Activated CD4-positive, alpha-beta T cell treated with anti-CD3 and anti-CD28 coated beads, Interleukin-2, amount 10 ng/mL, durations not matched to agents 7 days and 5 days (primary cell): ENCODE measurements at regions not wholly inside any gene's neighbourhood (a gene's known extent, or its start where the extent isn't known, plus 50 kb on each side); places are given as distances from the start of the nearest gene placed in this dataset.
A peak's percentile ranks its signal among the peaks of the same experiment; 100 is the strongest.

ENCODE experiments used
- CTCF ChIA-PET: fragments of 350-600 bp; sonication (Branson Sonifier 250); formaldehyde crosslinking; loops from one replicate; lab custom pipeline; 2021; ENCODE audit warnings: antibody characterized with exemption; lab: Charles Lee
- POLR2A ChIA-PET: fragments of 350-600 bp; sonication (Branson Sonifier 250); formaldehyde crosslinking; loops from one replicate; lab custom pipeline; 2021; ENCODE audit warnings: antibody characterized with exemption; lab: Charles Lee
- DNase-seq: peaks from one replicate; pipeline ENCODE4 v3.0.0-alpha.2; 2020
- H3K27ac Mint-ChIP-seq: one replicate; pipeline ENCODE4 v1.8.0; 2021; ENCODE audit warnings: mild to moderate bottlenecking, moderate library complexity, mixed read lengths
- H3K27me3 Mint-ChIP-seq: one replicate; pipeline ENCODE4 v1.8.0; 2021; ENCODE audit warnings: mixed read lengths
- H3K36me3 Mint-ChIP-seq: one replicate; pipeline ENCODE4 v1.8.0; 2021; ENCODE audit warnings: low read depth, mixed read lengths
- H3K4me1 Mint-ChIP-seq: one replicate; pipeline ENCODE4 v1.8.0; 2021; ENCODE audit warnings: mixed read lengths
- H3K4me3 Mint-ChIP-seq: one replicate; pipeline ENCODE4 v1.8.0; 2021; ENCODE audit warnings: mild to moderate bottlenecking, moderate library complexity, mixed read lengths
- H3K9me3 Mint-ChIP-seq: one replicate; pipeline ENCODE4 v1.8.0; 2021; ENCODE audit warnings: mixed read lengths

- Mint-ChIP-seq H3K4me1 (peaks cover 24% of the 10 kb centered on the region), H3K9me3 (peaks cover 11% of the 10 kb centered on the region), H3K27ac (no peak overlapping the region), H3K36me3 (peaks cover 20% of the 10 kb centered on the region), H3K27me3 (peaks cover 16% of the 10 kb centered on the region), H3K4me3 (no peak overlapping the region)
- DNase-seq = no peak
- ChIA-PET CTCF (interaction anchor here (0.9 kb wide), 1 partner anchor 9 kb away, joined by 3 read pairs; no protein-coding TSS in a partner anchor), POLR2A (interaction anchor here (0.6 kb wide), 1 partner anchor 13 kb away, joined by 3 read pairs; no protein-coding TSS in a partner anchor)
Observed at GRCh38 chr13:44271473-44271872, 102.2 kb upstream of the SERP2 start.

GRCh38 chr13:44271915-44272341, 101.7 kb upstream of the SERP2 start:
- POLR2A ChIA-PET = interaction anchor here (0.6 kb wide), 1 partner anchor 13 kb away, joined by 3 read pairs; no protein-coding TSS in a partner anchor
- H3K9me3 Mint-ChIP-seq = peaks cover 11% of the 10 kb centered on the region
- no peak overlapping the region for H3K27ac Mint-ChIP-seq

GRCh38 chr13:44272692-44273091, 100.9 kb upstream of the SERP2 start:
- ChIA-PET POLR2A (no interaction called here), CTCF (interaction anchor here (3.1 kb wide), 1 partner anchor 10 kb away, joined by 11 read pairs; no protein-coding TSS in a partner anchor)
- Mint-ChIP-seq H3K36me3 (peaks cover 24% of the 10 kb centered on the region), H3K27ac (no peak overlapping the region), H3K27me3 (peaks cover 10% of the 10 kb centered on the region), H3K4me3 (no peak overlapping the region), H3K4me1 (peaks cover 27% of the 10 kb centered on the region), H3K9me3 (peaks cover 13% of the 10 kb centered on the region)
- DNase-seq = no peak

More at GRCh38 chr13:44271915-44272341, 101.7 kb upstream of the SERP2 start:
- CTCF ChIA-PET = interaction anchor here (0.9 kb wide), 1 partner anchor 9 kb away, joined by 3 read pairs; no protein-coding TSS in a partner anchor
- Mint-ChIP-seq H3K4me3 (no peak overlapping the region), H3K4me1 (peaks cover 24% of the 10 kb centered on the region), H3K36me3 (peaks cover 23% of the 10 kb centered on the region), H3K27me3 (peaks cover 16% of the 10 kb centered on the region)
- no peak for DNase-seq

- ChIA-PET POLR2A (no interaction called here), CTCF (interaction anchor here (3.1 kb wide), 1 partner anchor 10 kb away, joined by 11 read pairs; no protein-coding TSS in a partner anchor)
- no peak overlapping the region for H3K4me3 Mint-ChIP-seq
- peaks cover 32% of the 10 kb centered on the region for H3K4me1 Mint-ChIP-seq
- H3K27me3 Mint-ChIP-seq = peaks cover 6% of the 10 kb centered on the region
- DNase-seq = no peak
- H3K27ac Mint-ChIP-seq = peak overlapping the region; percentile 92
- peaks cover 26% of the 10 kb centered on the region for H3K36me3 Mint-ChIP-seq
- H3K9me3 Mint-ChIP-seq = peaks cover 15% of the 10 kb centered on the region
Observed at GRCh38 chr13:44273216-44273615, 100.4 kb upstream of the SERP2 start.

- Mint-ChIP-seq H3K27me3 (no peaks in the 10 kb centered on the region), H3K4me1 (peaks cover 35% of the 10 kb centered on the region), H3K36me3 (peaks cover 27% of the 10 kb centered on the region), H3K9me3 (peaks cover 15% of the 10 kb centered on the region), H3K4me3 (peak overlapping the region; percentile 66), H3K27ac (peak overlapping the region; percentile 92)
- peak; percentile 57 for DNase-seq
- POLR2A ChIA-PET = no interaction called here
- CTCF ChIA-PET = interaction anchor here (0.6 to 3.1 kb wide), 5 partner anchors 11 to 187 kb away, joined by 3 to 11 read pairs (median 3); no protein-coding TSS in a partner anchor
Observed at GRCh38 chr13:44273991-44274770, 99.4 kb upstream of the SERP2 start.

- Mint-ChIP-seq H3K4me1 (peaks cover 35% of the 10 kb centered on the region), H3K9me3 (peaks cover 15% of the 10 kb centered on the region)
Observed at GRCh38 chr13:44274771-44275205, 98.8 kb upstream of the SERP2 start.

GRCh38 chr13:44275381-44275780, 98.2 kb upstream of the SERP2 start:
- DNase-seq = no peak
- ChIA-PET POLR2A (no interaction called here), CTCF (interaction anchor here (1.4 to 3.1 kb wide), 2 partner anchors 12 to 28 kb away, joined by 6 to 11 read pairs; no protein-coding TSS in a partner anchor)
- Mint-ChIP-seq H3K27me3 (no peaks in the 10 kb centered on the region), H3K4me1 (peaks cover 35% of the 10 kb centered on the region), H3K4me3 (no peak overlapping the region), H3K27ac (peak overlapping the region; percentile 92), H3K36me3 (peaks cover 27% of the 10 kb centered on the region), H3K9me3 (peaks cover 15% of the 10 kb centered on the region)

More at GRCh38 chr13:44274771-44275205, 98.8 kb upstream of the SERP2 start:
- POLR2A ChIA-PET = no interaction called here
- peak; percentile 20 for DNase-seq
- Mint-ChIP-seq H3K27ac (peak overlapping the region; percentile 92), H3K27me3 (no peaks in the 10 kb centered on the region), H3K4me3 (peak overlapping the region; percentile 66), H3K36me3 (peaks cover 27% of the 10 kb centered on the region)
- CTCF ChIA-PET = interaction anchor here (0.6 to 3.1 kb wide), 4 partner anchors 12 to 88 kb away, joined by 3 to 11 read pairs (median 4); no protein-coding TSS in a partner anchor

GRCh38 chr13:44276061-44276460, 97.6 kb upstream of the SERP2 start:
- peaks cover 27% of the 10 kb centered on the region for H3K36me3 Mint-ChIP-seq
- H3K27me3 Mint-ChIP-seq = no peaks in the 10 kb centered on the region
- H3K4me1 Mint-ChIP-seq = peaks cover 35% of the 10 kb centered on the region
- H3K4me3 Mint-ChIP-seq = no peak overlapping the region
- peak overlapping the region; percentile 85 for H3K27ac Mint-ChIP-seq
- peaks cover 15% of the 10 kb centered on the region for H3K9me3 Mint-ChIP-seq
- ChIA-PET POLR2A (no interaction called here), CTCF (no interaction called here)
- no peak for DNase-seq

- Mint-ChIP-seq H3K9me3 (peaks cover 15% of the 10 kb centered on the region), H3K4me3 (no peak overlapping the region), H3K27me3 (no peaks in the 10 kb centered on the region), H3K36me3 (peaks cover 27% of the 10 kb centered on the region), H3K27ac (no peak overlapping the region), H3K4me1 (peaks cover 35% of the 10 kb centered on the region)
- POLR2A ChIA-PET = no interaction called here
- no peak for DNase-seq
- CTCF ChIA-PET = interaction anchor here (1.0 kb wide), 1 partner anchor 9 kb away, joined by 3 read pairs; no protein-coding TSS in a partner anchor
Observed at GRCh38 chr13:44277459-44277858, 96.2 kb upstream of the SERP2 start.

GRCh38 chr13:44278166-44278565, 95.5 kb upstream of the SERP2 start:
- Mint-ChIP-seq H3K4me3 (no peak overlapping the region), H3K4me1 (peaks cover 35% of the 10 kb centered on the region), H3K9me3 (peaks cover 15% of the 10 kb centered on the region), H3K27me3 (no peaks in the 10 kb centered on the region), H3K27ac (peak overlapping the region; percentile 76), H3K36me3 (peaks cover 25% of the 10 kb centered on the region)
- peak; percentile 16 for DNase-seq
- POLR2A ChIA-PET = no interaction called here
- CTCF ChIA-PET = interaction anchor here (1.0 kb wide), 1 partner anchor 10 kb away, joined by 3 read pairs; no protein-coding TSS in a partner anchor

GRCh38 chr13:44280456-44280855, 93.2 kb upstream of the SERP2 start:
- Mint-ChIP-seq H3K4me3 (no peak overlapping the region), H3K27me3 (peaks cover 8% of the 10 kb centered on the region), H3K4me1 (peaks cover 17% of the 10 kb centered on the region), H3K9me3 (peaks cover 10% of the 10 kb centered on the region), H3K27ac (no peak overlapping the region), H3K36me3 (peaks cover 13% of the 10 kb centered on the region)
- no peak for DNase-seq
- POLR2A ChIA-PET = interaction anchor here (0.7 kb wide), 1 partner anchor 14 kb away, joined by 3 read pairs; no protein-coding TSS in a partner anchor
- CTCF ChIA-PET = no interaction called here

- peaks cover 7% of the 10 kb centered on the region for H3K36me3 Mint-ChIP-seq
- no peak for DNase-seq
- POLR2A ChIA-PET = interaction anchor here (0.7 kb wide), 1 partner anchor 13 kb away, joined by 3 read pairs; no protein-coding TSS in a partner anchor
- H3K9me3 Mint-ChIP-seq = peaks cover 7% of the 10 kb centered on the region
- CTCF ChIA-PET = interaction anchor here (0.6 kb wide), 1 partner anchor 402 kb away, joined by 3 read pairs; the partner anchor contains the start of gene LACC1
- H3K27ac Mint-ChIP-seq = no peak overlapping the region
- peaks cover 12% of the 10 kb centered on the region for H3K27me3 Mint-ChIP-seq
- no peak overlapping the region for H3K4me3 Mint-ChIP-seq
- H3K4me1 Mint-ChIP-seq = peaks cover 11% of the 10 kb centered on the region
Observed at GRCh38 chr13:44281252-44282000, 92.2 kb upstream of the SERP2 start.
